GM12878 (cell line): ENCODE measurements at regions not wholly inside any gene's neighbourhood (a gene's known extent, or its start where the extent isn't known, plus 50 kb on each side); places are given as distances from the start of the nearest gene placed in this dataset.

Source experiments
- CREB1 ChIP-seq: IDR thresholded peaks from 2 replicates; pipeline ENCODE4 v1.6.1; 2012; ENCODE audit warnings: low read depth, mild to moderate bottlenecking, inconsistent platforms
- E4F1 ChIP-seq: fragments of 450-650 bp; IDR thresholded peaks from 2 replicates; pipeline ENCODE4 v1.6.1; 2018; ENCODE audit warnings: borderline replicate concordance, mild to moderate bottlenecking; ENCODE audit not compliant: partially characterized antibody
- MXI1 ChIP-seq: fragments of 150-350 bp; IDR thresholded peaks from 2 replicates; pipeline ENCODE4 v1.6.1; 2011; ENCODE audit warnings: low read depth, mild to moderate bottlenecking, inconsistent platforms, low read length, improper control_type of control experiment
- NR2C1 ChIP-seq: fragments of 450-650 bp; IDR thresholded peaks from 2 replicates; pipeline ENCODE4 v1.6.1; 2017; ENCODE audit warnings: antibody characterized with exemption, mild to moderate bottlenecking, moderate library complexity
- NRF1 ChIP-seq: conservative IDR thresholded peaks from 2 replicates; pipeline ENCODE4 v1.6.1; 2011; ENCODE audit warnings: mild to moderate bottlenecking, low read depth, low read length, improper control_type of control experiment
- RAD21 ChIP-seq: IDR thresholded peaks from 2 replicates; pipeline ENCODE4 v1.6.1; 2011; ENCODE audit warnings: mild to moderate bottlenecking, low read depth, low read length, moderate library complexity; ENCODE audit not compliant: insufficient read depth
- YY1 ChIP-seq: IDR thresholded peaks from 2 replicates; pipeline ENCODE4 v1.6.1; 2011; ENCODE audit warnings: low read depth, mild to moderate bottlenecking, low read length
- ZNF592 ChIP-seq: fragments of 450-650 bp; IDR thresholded peaks from 2 replicates; pipeline ENCODE4 v1.6.1; 2017; ENCODE audit warnings: mild to moderate bottlenecking, moderate library complexity
- ZZZ3 ChIP-seq: IDR thresholded peaks from 2 replicates; pipeline ENCODE4 v1.6.1; 2011; ENCODE audit warnings: low read depth; ENCODE audit not compliant: control insufficient read depth, insufficient read length

- TF ChIP-seq RAD21, result no peak
- no peak for TF ChIP-seq NR2C1
- no peak for TF ChIP-seq NRF1
- no peak for TF ChIP-seq CREB1
- TF ChIP-seq E4F1, result no peak
- no peak for TF ChIP-seq YY1
- TF ChIP-seq ZNF592, result no peak
- no peak for TF ChIP-seq MXI1
- no peak for TF ChIP-seq ZZZ3
These were observed 135.4 kb upstream of the SEMA3D start for GRCh38 chr7:85322252-85322651.
